ENCODE measurements at regions not wholly inside any gene's neighbourhood (a gene's known extent, or its start where the extent isn't known, plus 50 kb on each side); places are given as distances from the start of the nearest gene placed in this dataset.
"Not testable (repeated sequence)": the region's sequence is repeated elsewhere in the genome, so short reads cannot be mapped to it uniquely, and the experiment has no call there.

DNA sequence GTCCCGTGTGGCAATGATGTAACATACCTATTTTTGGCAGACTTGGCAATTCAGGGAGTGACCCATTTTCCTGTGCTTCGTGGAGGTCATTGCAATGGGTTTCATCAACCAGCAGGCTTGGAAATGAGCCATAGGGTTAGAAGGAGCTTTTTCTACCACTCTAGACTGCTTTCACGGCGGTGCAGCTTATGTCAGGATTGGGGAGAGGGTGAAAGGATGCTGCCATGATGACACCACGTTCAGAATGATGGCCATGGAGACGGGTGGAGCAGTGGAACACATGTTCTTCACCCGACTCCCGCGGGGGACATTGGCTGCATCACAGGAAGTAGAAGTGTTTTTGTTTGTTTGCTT, 220.2 kb downstream of the EMX2 start:
- TF ChIP-seq, protein P1, sequence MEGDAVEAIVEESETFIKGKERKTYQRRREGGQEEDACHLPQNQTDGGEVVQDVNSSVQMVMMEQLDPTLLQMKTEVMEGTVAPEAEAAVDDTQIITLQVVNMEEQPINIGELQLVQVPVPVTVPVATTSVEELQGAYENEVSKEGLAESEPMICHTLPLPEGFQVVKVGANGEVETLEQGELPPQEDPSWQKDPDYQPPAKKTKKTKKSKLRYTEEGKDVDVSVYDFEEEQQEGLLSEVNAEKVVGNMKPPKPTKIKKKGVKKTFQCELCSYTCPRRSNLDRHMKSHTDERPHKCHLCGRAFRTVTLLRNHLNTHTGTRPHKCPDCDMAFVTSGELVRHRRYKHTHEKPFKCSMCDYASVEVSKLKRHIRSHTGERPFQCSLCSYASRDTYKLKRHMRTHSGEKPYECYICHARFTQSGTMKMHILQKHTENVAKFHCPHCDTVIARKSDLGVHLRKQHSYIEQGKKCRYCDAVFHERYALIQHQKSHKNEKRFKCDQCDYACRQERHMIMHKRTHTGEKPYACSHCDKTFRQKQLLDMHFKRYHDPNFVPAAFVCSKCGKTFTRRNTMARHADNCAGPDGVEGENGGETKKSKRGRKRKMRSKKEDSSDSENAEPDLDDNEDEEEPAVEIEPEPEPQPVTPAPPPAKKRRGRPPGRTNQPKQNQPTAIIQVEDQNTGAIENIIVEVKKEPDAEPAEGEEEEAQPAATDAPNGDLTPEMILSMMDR (IDR thresholded peaks at IDR 0.05): no peak
- Histone ChIP-seq H3K4me3 (no peak overlapping the region), H3K27ac (no peak overlapping the region)
- no peak for DNase-seq (ENCODE audit: low spot score)

DNA sequence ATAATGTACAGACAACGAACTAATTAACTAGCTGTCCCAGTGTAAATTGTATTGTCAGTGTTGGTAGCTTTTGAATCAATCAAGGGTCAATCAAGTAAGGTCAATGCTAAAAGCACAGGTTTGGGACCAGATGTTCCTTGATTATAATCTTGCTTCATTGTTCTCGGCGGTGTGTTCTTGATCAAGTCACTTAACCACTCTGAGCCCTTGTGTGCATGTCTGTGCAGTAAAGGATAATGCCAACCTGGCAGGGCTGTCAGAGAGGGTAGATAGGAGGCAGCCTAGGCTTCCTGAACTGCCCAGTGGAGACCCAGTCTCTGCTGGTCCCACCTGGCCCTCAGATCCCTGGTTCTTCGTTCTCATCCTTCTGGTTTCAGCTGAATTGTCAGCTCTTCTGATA, 221.0 kb downstream of the EMX2 start:
- H3K4me3 ChIP-seq: no peak overlapping the region
- TF ChIP-seq, protein P1 (IDR thresholded peaks at IDR 0.05): no peak
- DNase-seq (ENCODE audit: low spot score): no peak

DNA sequence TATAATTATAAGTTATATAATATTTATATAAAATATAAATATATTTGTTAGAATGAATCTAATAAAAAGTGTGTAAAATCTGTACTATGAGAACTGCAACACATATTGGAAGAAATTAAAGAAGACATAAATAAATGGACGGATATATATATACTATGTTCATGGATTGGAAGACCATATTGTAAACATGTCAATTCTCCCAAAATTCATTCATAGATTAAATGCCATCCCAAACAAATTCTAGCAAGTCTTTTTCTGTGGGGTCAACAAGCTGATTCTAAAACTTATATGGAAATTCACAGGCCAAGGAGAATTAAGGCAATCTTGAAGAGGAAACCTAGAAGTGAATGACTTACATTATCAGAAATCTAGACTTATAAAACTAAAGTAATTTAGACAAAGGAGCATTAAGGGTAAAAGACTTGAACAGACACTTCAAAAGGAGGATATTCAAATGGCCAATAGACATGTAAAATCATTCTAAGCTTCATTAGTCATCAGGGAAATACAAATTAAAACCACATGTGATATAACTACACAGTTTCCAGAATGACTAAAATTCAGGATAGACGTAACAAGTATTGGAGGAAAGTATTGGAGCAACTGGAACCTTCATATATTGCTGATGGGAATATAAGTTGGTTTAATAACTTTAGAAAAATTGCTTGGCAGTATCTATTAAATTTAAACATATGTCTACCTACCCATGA, 225.9 kb downstream of the EMX2 start:
- TF ChIP-seq, protein P1 (IDR thresholded peaks at IDR 0.05): no peak
- DNase-seq (ENCODE audit: low spot score): no peak
- H3K27ac ChIP-seq: no peak overlapping the region
- H3K4me3 ChIP-seq: no peak overlapping the region

More for the DNA sequence above, 221.0 kb downstream of the EMX2 start:
- H3K27ac ChIP-seq: no peak overlapping the region

DNA sequence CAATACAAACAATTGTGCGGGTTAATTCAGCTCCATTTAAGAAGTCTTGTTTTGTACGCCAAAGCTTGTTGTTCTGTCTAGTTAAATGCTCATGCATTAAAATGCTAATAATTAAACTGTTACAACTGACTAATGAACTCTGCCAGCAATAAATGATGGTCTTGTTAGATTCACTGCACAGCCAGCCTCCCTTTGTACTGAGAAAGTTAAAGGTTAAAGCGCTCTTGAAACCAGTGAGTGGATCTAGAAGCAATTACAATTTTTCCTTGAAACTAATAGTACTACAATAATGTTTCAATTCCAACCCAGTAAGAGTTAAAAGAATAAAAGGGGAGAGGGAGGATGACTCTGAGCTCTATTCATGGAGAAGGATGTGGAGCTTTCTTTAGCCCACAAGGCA, 233.0 kb downstream of the EMX2 start:
- DNase-seq (ENCODE audit: low spot score): no peak
- no peak overlapping the region for H3K4me3 ChIP-seq
- no peak overlapping the region for H3K27ac ChIP-seq
- TF ChIP-seq, protein P1 (IDR thresholded peaks at IDR 0.05): no peak

DNA sequence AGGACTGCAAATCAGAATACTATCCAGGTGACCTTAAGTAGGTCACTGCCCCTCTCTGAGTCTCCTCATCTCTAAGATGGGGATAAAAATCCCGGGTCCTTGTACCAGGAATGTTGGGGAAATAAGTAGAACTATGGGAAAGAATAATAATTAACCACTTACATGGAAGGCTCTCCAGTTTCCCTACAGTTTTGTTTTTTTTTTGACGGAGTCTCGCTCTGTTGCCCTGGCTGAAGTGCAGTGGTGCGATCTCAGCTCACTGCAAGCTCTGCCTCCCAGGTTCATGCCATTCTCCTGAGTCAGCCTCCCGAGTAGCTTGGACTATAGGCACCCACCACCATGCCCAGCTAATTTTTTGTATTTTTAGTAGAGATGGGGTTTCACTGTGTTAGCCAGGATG, 234.7 kb downstream of the EMX2 start:
- H3K4me3 ChIP-seq; H3K27ac ChIP-seq; DNase-seq (ENCODE audit: low spot score): not testable (repeated sequence)

DNA sequence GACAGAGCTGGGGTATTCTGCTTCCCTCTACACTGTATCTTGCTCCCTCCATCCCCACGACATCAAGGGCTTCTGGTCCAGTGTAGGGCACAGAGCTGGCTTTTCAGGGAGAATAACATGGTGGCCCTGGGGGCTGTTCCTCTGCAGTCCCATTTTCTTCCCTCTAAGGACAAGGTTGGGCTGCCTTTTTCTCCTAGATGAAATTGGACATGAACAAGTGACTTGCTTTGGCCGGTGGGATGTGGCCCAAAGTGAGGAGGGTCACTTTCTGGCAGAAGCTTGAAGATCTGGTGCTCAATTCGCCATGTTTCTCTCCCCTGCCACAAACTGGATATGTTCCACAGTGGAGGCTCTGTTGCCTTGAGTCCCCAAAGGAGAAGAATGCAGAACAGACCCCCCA, 235.7 kb downstream of the EMX2 start:
- DNase-seq (ENCODE audit: low spot score): no peak
- no peak overlapping the region for H3K27ac ChIP-seq

DNA sequence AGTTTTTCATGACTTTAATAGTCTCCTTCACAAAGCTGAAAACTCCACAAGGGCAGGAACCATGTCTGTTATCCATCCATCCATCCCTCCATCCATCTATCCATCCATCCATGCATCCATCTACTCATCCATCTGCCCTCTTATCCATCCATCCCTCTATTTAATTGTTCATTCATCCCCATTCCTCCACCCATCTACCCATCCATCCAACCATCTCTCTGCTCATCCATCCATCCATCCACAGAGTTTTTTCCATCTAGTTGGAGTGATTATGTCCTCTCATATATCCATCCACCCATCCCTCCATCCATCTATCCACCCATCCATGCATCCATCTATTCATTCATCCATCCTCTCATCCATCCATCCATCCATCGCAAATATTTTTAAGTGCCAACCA, 237.9 kb downstream of the EMX2 start:
- no peak for DNase-seq (ENCODE audit: low spot score)
- Histone ChIP-seq H3K27ac (no peak overlapping the region), H3K4me3 (no peak overlapping the region)
- TF ChIP-seq, protein P1 (IDR thresholded peaks at IDR 0.05): no peak

More for the DNA sequence above, 235.7 kb downstream of the EMX2 start:
- TF ChIP-seq, protein P1 (IDR thresholded peaks at IDR 0.05): no peak
- no peak overlapping the region for H3K4me3 ChIP-seq

Data from coronary artery (tissue), 2 donors.